ENCODE measurements at regions not wholly inside any gene's neighbourhood (a gene's known extent, or its start where the extent isn't known, plus 50 kb on each side); places are given as distances from the start of the nearest gene placed in this dataset.

DNA sequence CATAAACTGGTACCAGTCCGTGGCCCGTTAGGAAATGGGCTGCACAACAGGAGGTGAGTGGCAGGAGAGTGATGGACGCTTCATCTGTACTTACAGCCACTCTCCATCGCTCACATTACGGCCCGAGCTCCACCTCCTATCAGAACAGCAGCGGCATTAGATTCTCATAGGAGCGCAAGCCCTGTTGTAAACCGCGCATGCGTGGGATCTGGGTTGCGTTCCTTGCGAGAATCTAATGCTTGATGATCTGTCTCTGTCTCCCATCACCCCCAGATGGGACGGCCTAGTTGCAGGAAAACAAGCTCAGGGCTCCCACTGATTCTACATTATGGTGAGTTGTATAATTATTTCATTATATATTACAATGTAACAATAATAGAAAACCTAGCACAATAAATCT, 480.4 kb downstream of the CCDC171 start:
- ChIA-PET CTCF (no interaction called here), POLR2A (no interaction called here)
- intact Hi-C loops (cut with micrococcal nuclease; ENCODE audit: unreplicated experiment) (no loop called here), in situ Hi-C loops (cut with HindIII; ENCODE audit: low pct_unique_long_range_greater_than_20kb, low sequenced_read_pairs) (no loop called here)
- Histone ChIP-seq H3K9me3 (ENCODE audit: control insufficient read depth, insufficient read depth, low read depth, low read length) (no peaks in the 10 kb centered on the region), H3K4me1 (ENCODE audit: control insufficient read depth, insufficient read depth, low read length) (no peaks in the 10 kb centered on the region), H3K27me3 (ENCODE audit: control insufficient read depth, insufficient read depth, low read length) (no peaks in the 10 kb centered on the region), H3K27ac (ENCODE audit: low read length) (no peak overlapping the region), H3K36me3 (ENCODE audit: control insufficient read depth, insufficient read depth, low read length) (no peaks in the 10 kb centered on the region), H3K4me3 (ENCODE audit: low read depth in 2 of 2, low read length in 2 of 2) (no peak overlapping the region)
- TF ChIP-seq, protein P1, sequence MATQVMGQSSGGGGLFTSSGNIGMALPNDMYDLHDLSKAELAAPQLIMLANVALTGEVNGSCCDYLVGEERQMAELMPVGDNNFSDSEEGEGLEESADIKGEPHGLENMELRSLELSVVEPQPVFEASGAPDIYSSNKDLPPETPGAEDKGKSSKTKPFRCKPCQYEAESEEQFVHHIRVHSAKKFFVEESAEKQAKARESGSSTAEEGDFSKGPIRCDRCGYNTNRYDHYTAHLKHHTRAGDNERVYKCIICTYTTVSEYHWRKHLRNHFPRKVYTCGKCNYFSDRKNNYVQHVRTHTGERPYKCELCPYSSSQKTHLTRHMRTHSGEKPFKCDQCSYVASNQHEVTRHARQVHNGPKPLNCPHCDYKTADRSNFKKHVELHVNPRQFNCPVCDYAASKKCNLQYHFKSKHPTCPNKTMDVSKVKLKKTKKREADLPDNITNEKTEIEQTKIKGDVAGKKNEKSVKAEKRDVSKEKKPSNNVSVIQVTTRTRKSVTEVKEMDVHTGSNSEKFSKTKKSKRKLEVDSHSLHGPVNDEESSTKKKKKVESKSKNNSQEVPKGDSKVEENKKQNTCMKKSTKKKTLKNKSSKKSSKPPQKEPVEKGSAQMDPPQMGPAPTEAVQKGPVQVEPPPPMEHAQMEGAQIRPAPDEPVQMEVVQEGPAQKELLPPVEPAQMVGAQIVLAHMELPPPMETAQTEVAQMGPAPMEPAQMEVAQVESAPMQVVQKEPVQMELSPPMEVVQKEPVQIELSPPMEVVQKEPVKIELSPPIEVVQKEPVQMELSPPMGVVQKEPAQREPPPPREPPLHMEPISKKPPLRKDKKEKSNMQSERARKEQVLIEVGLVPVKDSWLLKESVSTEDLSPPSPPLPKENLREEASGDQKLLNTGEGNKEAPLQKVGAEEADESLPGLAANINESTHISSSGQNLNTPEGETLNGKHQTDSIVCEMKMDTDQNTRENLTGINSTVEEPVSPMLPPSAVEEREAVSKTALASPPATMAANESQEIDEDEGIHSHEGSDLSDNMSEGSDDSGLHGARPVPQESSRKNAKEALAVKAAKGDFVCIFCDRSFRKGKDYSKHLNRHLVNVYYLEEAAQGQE (IDR thresholded peaks at IDR 0.05; ENCODE audit: insufficient read depth in 1 of 2, low read depth in 2 of 2, low read length in 1 of 2), result no peak
- TF ChIP-seq, protein P2, sequence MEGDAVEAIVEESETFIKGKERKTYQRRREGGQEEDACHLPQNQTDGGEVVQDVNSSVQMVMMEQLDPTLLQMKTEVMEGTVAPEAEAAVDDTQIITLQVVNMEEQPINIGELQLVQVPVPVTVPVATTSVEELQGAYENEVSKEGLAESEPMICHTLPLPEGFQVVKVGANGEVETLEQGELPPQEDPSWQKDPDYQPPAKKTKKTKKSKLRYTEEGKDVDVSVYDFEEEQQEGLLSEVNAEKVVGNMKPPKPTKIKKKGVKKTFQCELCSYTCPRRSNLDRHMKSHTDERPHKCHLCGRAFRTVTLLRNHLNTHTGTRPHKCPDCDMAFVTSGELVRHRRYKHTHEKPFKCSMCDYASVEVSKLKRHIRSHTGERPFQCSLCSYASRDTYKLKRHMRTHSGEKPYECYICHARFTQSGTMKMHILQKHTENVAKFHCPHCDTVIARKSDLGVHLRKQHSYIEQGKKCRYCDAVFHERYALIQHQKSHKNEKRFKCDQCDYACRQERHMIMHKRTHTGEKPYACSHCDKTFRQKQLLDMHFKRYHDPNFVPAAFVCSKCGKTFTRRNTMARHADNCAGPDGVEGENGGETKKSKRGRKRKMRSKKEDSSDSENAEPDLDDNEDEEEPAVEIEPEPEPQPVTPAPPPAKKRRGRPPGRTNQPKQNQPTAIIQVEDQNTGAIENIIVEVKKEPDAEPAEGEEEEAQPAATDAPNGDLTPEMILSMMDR (IDR thresholded peaks at IDR 0.05), result no peak
- TF ChIP-seq POLR2AphosphoS5 (IDR thresholded peaks at IDR 0.05; ENCODE audit: low read depth, low read length) (no peak), TCF7L2 (IDR thresholded peaks at IDR 0.05; ENCODE audit: low read depth, low read length) (no peak), SIN3A (IDR thresholded peaks at IDR 0.05; ENCODE audit: borderline replicate concordance, insufficient read depth, low read depth, low read length) (no peak)
- DNase-seq (ENCODE audit: low read depth, low spot score), result no peak
- BruUV-seq (replicated peaks), result no TSS peak
- ATAC-seq, result no peak

DNA sequence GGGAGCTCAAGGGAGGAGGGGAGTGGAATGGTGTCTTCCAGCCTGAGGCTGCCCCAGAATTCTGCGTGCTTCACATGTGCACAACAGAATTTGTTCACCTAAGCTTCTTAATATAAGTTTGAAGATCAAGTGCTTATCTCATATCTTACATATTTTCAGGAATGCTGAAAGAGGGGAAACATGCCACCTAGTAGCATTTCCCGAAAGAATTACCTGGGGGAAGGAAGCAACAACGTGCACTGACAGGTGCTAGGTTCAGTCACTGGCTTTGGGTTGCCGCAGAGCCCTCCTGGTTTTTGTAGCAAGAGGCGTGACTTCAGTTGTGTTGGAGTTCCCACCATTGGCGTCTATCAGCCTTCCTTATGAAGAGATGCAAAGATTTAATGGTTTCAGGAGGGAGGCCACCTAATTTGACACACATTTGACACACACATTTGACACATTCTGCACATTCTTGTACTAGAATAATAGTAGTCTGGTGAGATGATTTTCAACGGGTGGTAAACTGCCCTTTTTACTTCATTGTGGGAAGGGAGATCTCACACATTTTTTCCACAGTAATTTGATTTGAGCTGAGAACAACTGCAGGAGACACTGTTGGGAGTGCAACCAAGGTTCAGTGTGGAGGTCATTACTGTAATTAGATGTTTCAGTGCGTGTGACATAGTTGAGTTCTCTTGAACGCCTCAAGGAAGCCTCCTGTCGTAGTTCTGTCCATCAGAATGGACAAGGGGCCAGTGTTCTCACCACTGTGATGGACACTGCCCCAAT, 481.3 kb downstream of the CCDC171 start:
- no peak for DNase-seq (ENCODE audit: low read depth, low spot score)
- Histone ChIP-seq H3K4me3 (ENCODE audit: low read depth in 2 of 2, low read length in 2 of 2) (no peak overlapping the region), H3K36me3 (ENCODE audit: control insufficient read depth, insufficient read depth, low read length) (no peaks in the 10 kb centered on the region), H3K4me1 (ENCODE audit: control insufficient read depth, insufficient read depth, low read length) (no peaks in the 10 kb centered on the region), H3K27me3 (ENCODE audit: control insufficient read depth, insufficient read depth, low read length) (no peaks in the 10 kb centered on the region), H3K9me3 (ENCODE audit: control insufficient read depth, insufficient read depth, low read depth, low read length) (no peaks in the 10 kb centered on the region), H3K27ac (ENCODE audit: low read length) (no peak overlapping the region)
- TF ChIP-seq, protein P2 (IDR thresholded peaks at IDR 0.05), result no peak
- TF ChIP-seq POLR2AphosphoS5 (IDR thresholded peaks at IDR 0.05; ENCODE audit: low read depth, low read length) (no peak), SIN3A (IDR thresholded peaks at IDR 0.05; ENCODE audit: borderline replicate concordance, insufficient read depth, low read depth, low read length) (no peak), TCF7L2 (IDR thresholded peaks at IDR 0.05; ENCODE audit: low read depth, low read length) (no peak)
- TF ChIP-seq, protein P1 (IDR thresholded peaks at IDR 0.05; ENCODE audit: insufficient read depth in 1 of 2, low read depth in 2 of 2, low read length in 1 of 2), result no peak
- ChIA-PET CTCF (no interaction called here), POLR2A (no interaction called here)
- in situ Hi-C loops (cut with HindIII; ENCODE audit: low pct_unique_long_range_greater_than_20kb, low sequenced_read_pairs), result no loop called here
- intact Hi-C loops (cut with micrococcal nuclease; ENCODE audit: unreplicated experiment), result no loop called here
- no TSS peak for BruUV-seq (replicated peaks)
- no peak for ATAC-seq
